Ammon's horn (tissue), 1 donor: ENCODE measurements at regions not wholly inside any gene's neighbourhood (a gene's known extent, or its start where the extent isn't known, plus 50 kb on each side); places are given as distances from the start of the nearest gene placed in this dataset.
"Not testable (repeated sequence)": the region's sequence is repeated elsewhere in the genome, so short reads cannot be mapped to it uniquely, and the experiment has no call there.

ENCODE experiments used
- DNase-seq: peaks from one replicate; pipeline ENCODE4 v3.0.0-alpha.2; 2016; ENCODE audit warnings: low spot score

DNA sequence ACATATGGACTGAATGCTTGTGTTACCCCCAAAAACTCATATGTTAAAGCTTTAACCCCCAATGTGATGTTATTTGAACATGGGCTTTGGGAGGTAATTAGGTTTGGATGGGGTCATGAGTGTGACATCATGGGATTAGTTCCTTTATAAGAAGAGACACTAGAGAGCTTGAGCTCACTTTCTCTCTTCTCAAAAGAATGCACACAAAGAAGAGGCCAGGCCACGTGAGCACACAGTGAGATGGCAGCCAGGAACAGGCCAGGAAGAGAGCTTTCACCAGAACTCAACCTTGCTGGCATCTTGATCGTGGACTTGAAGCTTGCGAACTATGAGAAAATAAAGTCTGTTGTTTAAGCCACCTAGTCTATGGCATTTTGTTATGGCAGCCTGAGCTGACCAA lies 360.6 kb downstream of the NR2F1-AS1 start:
- DNase-seq = no peak

GRCh38 chr5:93219641-93220145 lies 361.3 kb downstream of the NR2F1-AS1 start:
- DNase-seq = no peak

DNA sequence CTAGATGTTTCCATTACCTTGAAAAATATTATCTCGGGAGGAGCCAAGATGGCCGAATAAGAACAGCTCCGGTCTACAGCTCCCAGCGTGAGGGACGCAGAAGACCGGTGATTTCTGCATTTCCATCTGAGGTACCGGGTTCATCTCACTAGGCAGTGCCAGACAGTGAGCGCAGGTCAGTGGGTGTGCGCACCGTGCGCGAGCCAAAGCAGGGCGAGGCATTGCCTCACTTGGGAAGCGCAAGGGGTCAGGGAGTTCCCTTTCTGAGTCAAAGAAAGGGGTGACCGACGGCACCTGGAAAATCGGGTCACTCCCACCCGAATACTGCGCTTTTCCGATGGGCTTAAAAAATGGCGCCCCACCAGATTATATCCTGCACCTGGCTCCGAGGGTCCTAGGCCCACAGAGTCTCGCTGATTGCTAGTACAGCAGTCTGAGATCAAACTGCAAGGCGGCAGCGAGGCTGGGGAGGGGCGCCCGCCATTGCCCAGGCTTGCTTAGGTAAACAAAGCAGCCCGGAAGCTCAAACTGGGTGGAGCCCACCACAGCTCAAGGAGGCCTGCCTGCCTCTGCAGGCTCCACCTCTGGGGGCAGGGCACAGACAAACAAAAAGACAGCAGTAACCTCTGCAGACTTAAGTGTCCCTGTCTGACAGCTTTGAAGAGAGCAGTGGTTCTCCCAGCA lies 367.8 kb downstream of the NR2F1-AS1 start:
- not testable (repeated sequence) for DNase-seq

GRCh38 chr5:93209476-93209875 lies 371.5 kb downstream of the NR2F1-AS1 start:
- peak; percentile 21 for DNase-seq

DNA sequence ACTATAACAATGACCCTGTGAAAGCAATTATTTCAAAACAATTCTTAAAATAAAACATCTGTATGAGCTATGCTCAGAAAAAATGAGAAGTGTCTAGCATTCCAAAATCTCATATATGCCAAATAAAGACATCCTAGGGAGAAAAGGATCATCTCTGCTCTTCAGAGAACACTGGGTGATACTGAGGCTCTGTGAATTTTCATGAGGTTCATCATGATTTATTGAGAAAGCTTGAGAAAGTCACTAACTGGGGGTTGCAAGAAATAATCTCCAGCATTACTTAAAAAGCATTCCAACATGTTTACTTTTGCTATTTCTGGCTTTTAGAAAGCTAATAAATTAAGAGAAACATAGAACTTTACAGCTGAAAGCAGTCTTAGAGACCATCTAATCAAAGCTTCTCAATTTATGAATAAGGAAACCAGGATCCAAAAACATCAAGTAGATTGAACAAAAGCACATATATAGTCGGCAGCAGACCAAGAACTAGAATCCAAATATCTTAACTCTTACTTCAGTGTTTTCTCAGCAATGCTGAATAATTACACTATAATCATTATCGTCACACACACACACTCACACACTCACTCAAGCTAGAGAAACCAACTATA lies 372.8 kb downstream of the NR2F1-AS1 start:
- no peak for DNase-seq

GRCh38 chr5:93206203-93206602 lies 374.8 kb downstream of the NR2F1-AS1 start:
- no peak for DNase-seq

DNA sequence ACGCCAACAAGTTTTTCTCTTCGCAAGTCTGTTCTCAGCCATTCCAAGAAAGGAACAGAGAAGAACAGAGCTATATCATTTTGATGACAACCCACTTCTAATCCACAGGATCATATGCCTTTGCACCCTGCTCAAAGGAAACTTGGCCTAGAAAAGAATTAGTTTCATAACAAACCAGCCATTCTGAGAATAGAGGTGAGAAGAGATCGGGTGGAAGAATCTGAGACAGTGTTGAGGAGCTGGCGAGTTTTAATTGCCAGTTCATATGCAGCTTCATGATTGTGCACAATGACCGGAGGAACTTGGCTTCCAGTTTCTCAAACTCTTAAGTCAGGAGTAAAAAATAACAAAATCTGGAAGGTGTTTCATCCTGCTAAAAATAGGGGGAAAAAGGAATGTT lies 380.0 kb downstream of the NR2F1-AS1 start:
- no peak for DNase-seq

GRCh38 chr5:93196986-93197385 lies 384.0 kb downstream of the NR2F1-AS1 start:
- no peak for DNase-seq

DNA sequence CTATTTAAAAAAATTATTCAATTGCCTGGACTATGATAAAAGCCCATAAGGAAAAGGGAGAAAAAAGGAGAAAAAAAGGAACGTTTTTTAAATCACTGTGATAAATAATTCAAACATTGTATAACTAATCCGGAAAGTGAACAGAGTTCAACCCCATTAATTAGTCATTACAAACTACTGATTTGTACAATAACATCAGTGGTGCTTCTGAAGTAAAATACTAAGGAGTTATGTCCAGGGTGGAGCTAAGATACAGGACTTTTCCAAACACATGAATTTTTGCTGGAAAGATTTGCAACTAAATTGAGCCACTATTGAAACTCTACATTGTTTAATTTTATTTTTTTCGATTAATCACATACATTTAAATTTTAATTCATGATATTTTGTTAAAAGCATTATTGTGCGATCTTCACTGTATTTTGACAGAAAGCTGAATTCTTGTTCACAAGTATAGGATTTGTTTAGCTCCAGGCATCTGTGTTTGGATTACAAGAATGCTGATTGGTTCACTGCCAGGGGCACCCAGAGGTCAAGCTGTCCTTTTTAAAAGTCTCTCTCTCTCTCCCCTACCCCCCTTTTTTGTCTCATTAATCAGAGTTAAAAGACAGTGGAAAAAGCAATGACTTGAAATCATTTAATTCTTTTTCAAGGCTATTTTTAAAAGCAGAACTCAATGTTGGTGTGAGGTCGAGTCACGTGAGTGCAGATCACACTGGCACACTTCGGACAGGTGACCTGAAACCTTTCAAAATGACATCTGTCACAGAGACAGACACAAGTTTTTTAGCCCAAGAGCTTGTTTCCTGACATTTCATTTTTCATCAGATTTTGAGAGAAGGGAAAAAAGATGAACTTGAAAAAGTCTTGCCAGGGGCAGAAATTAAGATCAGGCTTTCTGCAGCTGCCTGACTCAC lies 387.3 kb downstream of the NR2F1-AS1 start:
- no peak for DNase-seq

- no peak for DNase-seq
These were observed 388.3 kb downstream of the NR2F1-AS1 start for GRCh38 chr5:93192683-93193082.

DNA sequence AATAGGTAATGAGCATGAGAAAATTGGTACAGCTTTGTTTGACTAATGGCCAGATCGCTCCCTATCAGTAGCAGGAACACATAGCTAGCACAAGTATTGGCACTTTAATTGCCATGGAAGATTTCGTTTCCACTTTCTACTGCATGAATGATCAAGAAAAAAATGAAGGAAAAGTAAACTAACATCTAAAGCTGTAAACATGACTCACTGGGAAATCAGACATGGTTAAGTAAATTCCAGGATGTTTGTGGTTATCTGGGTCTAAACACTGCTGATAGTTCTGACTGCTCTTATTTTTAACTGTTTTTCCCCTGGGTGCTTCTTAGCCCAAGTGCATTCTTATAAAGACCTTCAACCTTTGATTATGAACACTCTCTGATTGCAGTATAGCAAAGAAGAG lies 388.9 kb downstream of the NR2F1-AS1 start:
- DNase-seq = no peak

- no peak for DNase-seq
These were observed 389.8 kb downstream of the NR2F1-AS1 start for GRCh38 chr5:93191035-93191817.

DNA sequence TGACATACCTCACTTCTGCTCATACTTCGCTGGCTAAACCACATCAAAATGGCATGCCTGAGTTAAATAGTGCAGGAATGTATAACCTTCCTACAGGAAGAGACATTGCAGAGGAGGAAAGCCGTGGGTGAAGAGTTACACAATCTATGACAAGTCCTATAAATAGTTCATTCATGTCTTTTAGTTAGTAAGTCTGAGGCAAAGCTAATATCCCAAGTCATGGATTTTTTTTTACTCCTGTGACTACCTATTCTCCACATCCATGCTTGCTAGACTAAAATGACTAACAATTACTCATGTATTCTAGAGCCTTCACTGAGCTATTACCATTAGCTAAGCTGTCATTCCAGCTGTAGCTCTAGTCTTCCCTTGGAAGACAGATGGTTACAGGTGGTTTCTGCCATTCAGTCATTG lies 391.3 kb downstream of the NR2F1-AS1 start:
- DNase-seq = no peak

- no peak for DNase-seq
These were observed 392.0 kb downstream of the NR2F1-AS1 start for GRCh38 chr5:93188876-93189485.

DNA sequence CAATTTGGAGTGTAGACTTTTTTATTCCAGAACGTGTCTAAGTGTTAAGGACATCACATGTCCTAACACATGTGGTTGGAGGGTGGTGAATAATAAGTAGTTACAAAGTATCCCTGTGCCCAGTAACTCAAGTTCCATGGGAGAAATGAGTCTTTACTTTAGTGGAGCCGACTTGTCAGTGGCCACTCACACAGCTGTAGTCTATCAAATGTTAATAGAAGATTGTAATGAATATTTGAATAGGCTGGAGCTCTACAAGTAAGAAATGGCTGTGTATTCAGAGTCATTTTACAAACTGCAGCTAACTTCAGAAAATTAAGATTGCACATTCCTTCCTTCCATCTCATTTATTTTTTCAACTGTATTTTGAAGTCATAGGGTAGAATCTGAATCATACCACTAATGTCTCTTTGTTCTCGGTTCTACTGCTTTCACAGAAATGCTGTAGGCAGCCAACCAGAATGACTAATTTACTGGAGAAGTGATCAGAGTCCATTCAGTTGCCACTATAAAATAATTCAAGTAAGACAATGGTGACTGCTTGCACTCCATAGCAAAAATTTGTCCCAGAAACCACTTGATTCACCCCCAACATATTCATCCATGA lies 394.8 kb downstream of the NR2F1-AS1 start:
- DNase-seq = no peak

GRCh38 chr5:93184041-93184440 lies 397.0 kb downstream of the NR2F1-AS1 start:
- DNase-seq = no peak

GRCh38 chr5:93179466-93179865 lies 401.6 kb downstream of the NR2F1-AS1 start:
- DNase-seq = no peak

DNA sequence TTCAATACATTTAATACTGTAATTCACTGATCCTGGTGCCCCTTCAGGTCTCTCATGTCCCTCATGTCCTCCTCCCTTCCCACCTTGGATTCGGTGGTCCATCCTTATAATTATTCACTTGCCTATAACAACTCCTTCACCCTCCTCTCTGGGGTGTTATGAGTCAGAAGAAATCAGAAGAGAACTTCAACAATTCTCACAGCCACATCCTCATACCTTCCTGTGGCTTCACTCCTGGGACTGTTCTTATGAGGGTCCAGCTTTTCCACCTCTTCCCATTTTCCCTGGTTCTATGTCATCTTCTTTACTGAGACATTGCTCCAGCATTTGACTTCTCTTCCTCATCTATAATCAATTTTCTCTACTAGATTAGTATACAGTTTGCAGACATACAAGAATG lies 406.1 kb downstream of the NR2F1-AS1 start:
- no peak for DNase-seq

GRCh38 chr5:93165559-93165958 lies 415.5 kb downstream of the NR2F1-AS1 start:
- DNase-seq = no peak

GRCh38 chr5:93164690-93165089 lies 416.3 kb downstream of the NR2F1-AS1 start:
- peak; percentile 16 for DNase-seq
